Neural cell (in vitro differentiated cells): ENCODE measurements at regions not wholly inside any gene's neighbourhood (a gene's known extent, or its start where the extent isn't known, plus 50 kb on each side); places are given as distances from the start of the nearest gene placed in this dataset.

Experiments
- CTCF ChIP-seq: fragments of 450-650 bp; IDR thresholded peaks from 2 replicates; pipeline ENCODE4 v1.5.1; 2014; ENCODE audit warnings: antibody characterized with exemption, mild to moderate bottlenecking, moderate library complexity; ENCODE audit not compliant: poor library complexity, severe bottlenecking
- EZH2 ChIP-seq: fragments of 200-600, 300-800 bp; shearing (Covaris generic), sonication (generic); IDR thresholded peaks from 2 replicates; pipeline ENCODE4 v1.6.1; 2014; ENCODE audit warnings: antibody characterized with exemption, low read length, borderline replicate concordance, mild to moderate bottlenecking; ENCODE audit not compliant: insufficient read depth, poor library complexity, severe bottlenecking
- MXI1 ChIP-seq: fragments of 450-650 bp; conservative IDR thresholded peaks from 2 replicates; pipeline ENCODE4 v1.6.1; 2014; ENCODE audit warnings: antibody characterized with exemption, mild to moderate bottlenecking; ENCODE audit not compliant: poor library complexity, severe bottlenecking
- POLR2AphosphoS5 ChIP-seq: IDR thresholded peaks from 2 replicates; pipeline ENCODE4 v1.6.1; 2012
- RAD21 ChIP-seq: fragments of 450-650 bp; conservative IDR thresholded peaks from 2 replicates; pipeline ENCODE4 v1.6.1; 2014; ENCODE audit warnings: antibody characterized with exemption, mild to moderate bottlenecking, moderate library complexity
- REST ChIP-seq: IDR thresholded peaks from 2 replicates; pipeline ENCODE4 v1.6.1; 2012; ENCODE audit warnings: borderline replicate concordance

- no peak for TF ChIP-seq EZH2
- TF ChIP-seq CTCF = no peak
- TF ChIP-seq MXI1 = no peak
- TF ChIP-seq RAD21 = no peak
- TF ChIP-seq POLR2AphosphoS5 = no peak
- no peak for TF ChIP-seq REST
Measured at GRCh38 chr22:49230194-49230577, 597.5 kb downstream of the BRD1 start.
